ENCODE measurements at regions not wholly inside any gene's neighbourhood (a gene's known extent, or its start where the extent isn't known, plus 50 kb on each side); places are given as distances from the start of the nearest gene placed in this dataset.

DNA sequence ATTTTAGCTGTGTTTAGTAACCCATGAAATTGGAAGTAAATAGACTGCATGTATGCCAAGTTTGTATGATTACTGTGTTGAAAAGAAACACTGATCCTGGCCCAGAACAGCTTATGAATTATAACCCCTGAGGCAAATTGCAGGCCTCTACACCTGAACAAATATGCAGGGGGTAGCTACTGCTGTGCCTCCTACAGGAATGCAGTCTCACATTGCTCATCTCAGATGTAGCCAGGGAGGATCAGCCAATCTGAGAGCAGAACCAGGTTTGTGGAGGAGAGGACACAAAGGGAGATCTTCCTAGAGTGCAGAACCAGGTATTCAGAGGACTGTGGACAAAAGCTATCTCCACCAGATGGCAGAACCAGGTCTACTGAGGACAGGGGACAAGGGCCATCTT is 442.2 kb upstream of the DDI1 start (continued):
- no peak for TF ChIP-seq SRF (IDR thresholded peaks at IDR 0.05; ENCODE audit: low read depth, low read length)
- TF ChIP-seq, protein P1, sequence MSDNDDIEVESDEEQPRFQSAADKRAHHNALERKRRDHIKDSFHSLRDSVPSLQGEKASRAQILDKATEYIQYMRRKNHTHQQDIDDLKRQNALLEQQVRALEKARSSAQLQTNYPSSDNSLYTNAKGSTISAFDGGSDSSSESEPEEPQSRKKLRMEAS (IDR thresholded peaks at IDR 0.05), result no peak
- TF ChIP-seq, protein P2, sequence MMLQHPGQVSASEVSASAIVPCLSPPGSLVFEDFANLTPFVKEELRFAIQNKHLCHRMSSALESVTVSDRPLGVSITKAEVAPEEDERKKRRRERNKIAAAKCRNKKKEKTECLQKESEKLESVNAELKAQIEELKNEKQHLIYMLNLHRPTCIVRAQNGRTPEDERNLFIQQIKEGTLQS (CRISPR knock-in tag; IDR thresholded peaks at IDR 0.05), result no peak
- no peak for TF ChIP-seq HOXA9 (CRISPR knock-in tag; IDR thresholded peaks at IDR 0.05; ENCODE audit: borderline replicate concordance)
- TF ChIP-seq ZNF530 (CRISPR knock-in tag; IDR thresholded peaks at IDR 0.05; ENCODE audit: low read depth), result no peak

DNA sequence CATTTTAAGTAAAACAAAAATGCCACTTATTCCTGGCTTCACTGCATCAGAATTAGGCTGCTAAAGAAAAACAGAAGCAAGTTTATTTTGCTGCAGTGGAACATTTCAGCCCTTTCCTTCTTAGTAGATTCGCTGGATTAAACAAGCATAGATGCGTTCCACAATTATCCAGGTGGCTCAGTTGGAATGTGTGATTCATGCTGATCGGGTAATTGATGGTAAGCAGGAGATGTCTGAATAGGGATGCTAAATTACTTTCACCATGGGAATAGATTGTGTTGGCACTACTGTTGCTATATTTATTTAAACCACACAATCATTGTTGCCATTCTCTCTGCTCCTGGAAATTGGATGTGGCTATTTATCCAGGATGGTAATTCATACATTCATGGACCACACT is 440.1 kb upstream of the DDI1 start:
- H3K4me3 ChIP-seq (replicated peaks in 1 of 3; ENCODE audit: insufficient read depth in 1 of 3, low read depth in 2 of 3, low read length in 3 of 3), result no peak overlapping the region
- DNase-seq (ENCODE audit: low spot score), result no peak
- ATAC-seq, result no peak
- TF ChIP-seq HOXA7 (CRISPR knock-in tag; IDR thresholded peaks at IDR 0.05) (no peak), NFATC3 (CRISPR knock-in tag; IDR thresholded peaks at IDR 0.05) (no peak)
- no TSS peak for BruUV-seq (replicated peaks)
- H3K9ac ChIP-seq (ENCODE audit: insufficient read depth, low read depth, low read length), result no peak overlapping the region
- no peak overlapping the region for H3K27ac ChIP-seq (ENCODE audit: extremely low read length, insufficient read depth, low read length)
- H3K4me1 ChIP-seq (ENCODE audit: insufficient read depth, low read length), result no peaks in the 10 kb centered on the region
- ChIA-PET POLR2A (no interaction called here), CTCF (ENCODE audit: low intra/inter-chr PET ratio, low total read pairs) (no interaction called here)
- intact Hi-C loops (cut with micrococcal nuclease; ENCODE audit: unreplicated experiment), result no loop called here
- H3K9me3 ChIP-seq (ENCODE audit: low read length), result no peaks in the 10 kb centered on the region
- no peaks in the 10 kb centered on the region for H3K27me3 ChIP-seq (ENCODE audit: control insufficient read depth in 1 of 2, insufficient read depth in 2 of 2, low read length in 2 of 2)
- H3K4me2 ChIP-seq (ENCODE audit: low read depth, low read length), result no peak overlapping the region
- in situ Hi-C loops (cut with HindIII; ENCODE audit: extremely low pct_ligation_motif_present, low pct_unique_long_range_greater_than_20kb), result loop anchor here (10.0 kb wide), 1 partner anchor 272 kb away; no protein-coding TSS in a partner anchor
- H4K20me1 ChIP-seq (ENCODE audit: insufficient read depth, low read length), result no peaks in the 10 kb centered on the region
- H3K79me2 ChIP-seq (ENCODE audit: insufficient read depth, low read length), result no peaks in the 10 kb centered on the region
- no peaks in the 10 kb centered on the region for H3K36me3 ChIP-seq (replicated peaks in 1 of 2; ENCODE audit: control insufficient read depth in 1 of 2, insufficient read depth in 2 of 2, low read length in 2 of 2)
- WGBS (ENCODE audit: low lambda C conversion rate), result 0% methylated on average over 3 of the region's 3 CpGs
- FAIRE-seq, result no peak
- H2AFZ ChIP-seq (ENCODE audit: low read length), result no peak overlapping the region

Measured in HepG2 (cell line).